ENCODE measurements at regions not wholly inside any gene's neighbourhood (a gene's known extent, or its start where the extent isn't known, plus 50 kb on each side); places are given as distances from the start of the nearest gene placed in this dataset.

DNA sequence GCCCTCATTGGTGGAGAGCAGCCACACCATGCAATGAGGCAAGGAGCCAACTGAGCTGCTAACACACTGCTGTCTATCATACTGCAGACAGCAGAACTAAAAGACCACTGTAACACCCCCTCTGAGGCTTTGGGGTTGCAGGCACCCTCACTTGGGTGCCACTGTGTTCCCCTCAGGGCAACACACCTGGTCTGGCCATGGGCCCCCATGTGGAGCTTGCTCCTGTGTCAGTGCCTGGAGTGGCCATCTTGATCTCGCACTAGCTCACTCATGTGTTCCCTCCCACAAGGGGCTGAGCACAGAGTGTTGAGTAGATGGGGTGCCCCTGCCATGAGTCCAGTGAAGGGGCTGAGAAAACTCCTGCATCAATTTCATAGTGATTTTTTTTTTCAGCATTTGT, 532.4 kb upstream of the FTMT start:
- TF ChIP-seq, protein P1, sequence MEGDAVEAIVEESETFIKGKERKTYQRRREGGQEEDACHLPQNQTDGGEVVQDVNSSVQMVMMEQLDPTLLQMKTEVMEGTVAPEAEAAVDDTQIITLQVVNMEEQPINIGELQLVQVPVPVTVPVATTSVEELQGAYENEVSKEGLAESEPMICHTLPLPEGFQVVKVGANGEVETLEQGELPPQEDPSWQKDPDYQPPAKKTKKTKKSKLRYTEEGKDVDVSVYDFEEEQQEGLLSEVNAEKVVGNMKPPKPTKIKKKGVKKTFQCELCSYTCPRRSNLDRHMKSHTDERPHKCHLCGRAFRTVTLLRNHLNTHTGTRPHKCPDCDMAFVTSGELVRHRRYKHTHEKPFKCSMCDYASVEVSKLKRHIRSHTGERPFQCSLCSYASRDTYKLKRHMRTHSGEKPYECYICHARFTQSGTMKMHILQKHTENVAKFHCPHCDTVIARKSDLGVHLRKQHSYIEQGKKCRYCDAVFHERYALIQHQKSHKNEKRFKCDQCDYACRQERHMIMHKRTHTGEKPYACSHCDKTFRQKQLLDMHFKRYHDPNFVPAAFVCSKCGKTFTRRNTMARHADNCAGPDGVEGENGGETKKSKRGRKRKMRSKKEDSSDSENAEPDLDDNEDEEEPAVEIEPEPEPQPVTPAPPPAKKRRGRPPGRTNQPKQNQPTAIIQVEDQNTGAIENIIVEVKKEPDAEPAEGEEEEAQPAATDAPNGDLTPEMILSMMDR (IDR thresholded peaks at IDR 0.05), result no peak
- TF ChIP-seq POLR2AphosphoS5 (IDR thresholded peaks at IDR 0.05) (no peak), EP300 (IDR thresholded peaks at IDR 0.05) (no peak), POLR2A (IDR thresholded peaks at IDR 0.05) (no peak)
